ENCODE measurements at regions not wholly inside any gene's neighbourhood (a gene's known extent, or its start where the extent isn't known, plus 50 kb on each side); places are given as distances from the start of the nearest gene placed in this dataset.

GRCh38 chr14:22296088-22296487, 292.9 kb downstream of the DAD1 start:
- TF ChIP-seq CTCF (IDR thresholded peaks at IDR 0.05; ENCODE audit: low read depth, low read length) (no peak), EZH2phosphoT487 (IDR thresholded peaks at IDR 0.05; ENCODE audit: low read depth) (no peak)

Measured in OCI-LY3 (cell line).